PC-9 (cell line): ENCODE measurements at regions not wholly inside any gene's neighbourhood (a gene's known extent, or its start where the extent isn't known, plus 50 kb on each side); places are given as distances from the start of the nearest gene placed in this dataset.

Experiments
- BruUV-seq: library from RNA; stranded (reverse); fragments of 400-500 nt; replicated peaks from 2 replicates; lab custom pipeline; 2021; lab: Mats Ljungman, UMichigan
- CTCF ChIA-PET: fragments of 300-600 bp; sonication (Branson Sonifier 250); formaldehyde crosslinking; loops from one replicate; lab custom pipeline; 2022; ENCODE audit warnings: antibody characterized with exemption; lab: Charles Lee
- POLR2A ChIA-PET: fragments of 300-600 bp; sonication (Branson Sonifier 250); formaldehyde crosslinking; loops from one replicate; lab custom pipeline; 2022; ENCODE audit warnings: antibody characterized with exemption; ENCODE audit not compliant: unreplicated experiment; lab: Charles Lee
- DNase-seq, 2 experiments: peaks; one replicate each; pipeline versions ENCODE4 v3.0.0 to v3.0.0-alpha.2; 2015 to 2022; ENCODE audit warnings: mixed read lengths in 1 of 2
- H2AFZ ChIP-seq: fragments of 200-600 bp; sonication (generic); 2 replicates; pipeline ENCODE4 v1.8.1; 2017; ENCODE audit warnings: antibody characterized with exemption
- H3F3A ChIP-seq: fragments of 200-600 bp; sonication (generic); 2 replicates; pipeline ENCODE4 v1.8.1; 2017; ENCODE audit warnings: antibody characterized with exemption, mild to moderate bottlenecking, low read depth; ENCODE audit not compliant: insufficient read depth
- H3K27ac ChIP-seq: fragments of 200-600 bp; sonication (generic); 2 replicates; pipeline ENCODE4 v1.6.1; 2016; ENCODE audit warnings: mixed run types
- H3K27me3 ChIP-seq: fragments of 200-600 bp; sonication (generic); 2 replicates; pipeline ENCODE4 v1.6.1; 2016; ENCODE audit warnings: low read depth, mixed run types; ENCODE audit not compliant: insufficient read depth
- H3K36me3 ChIP-seq: fragments of 200-600 bp; sonication (generic); 2 replicates; pipeline ENCODE4 v1.6.1; 2016; ENCODE audit warnings: low read depth, mixed run types
- H3K4me1 ChIP-seq: fragments of 200-600 bp; sonication (generic); replicated peaks from 2 replicates; pipeline ENCODE4 v1.6.1; 2016; ENCODE audit warnings: mixed run types; ENCODE audit not compliant: insufficient read depth
- H3K4me2 ChIP-seq: fragments of 200-600 bp; sonication (generic); 2 replicates; pipeline ENCODE4 v1.6.1; 2017; ENCODE audit warnings: mixed run types
- H3K4me3 ChIP-seq: fragments of 200-600 bp; sonication (generic); 2 replicates; pipeline ENCODE4 v1.6.1; 2016; ENCODE audit warnings: mixed run types
- H3K79me2 ChIP-seq: fragments of 200-600 bp; sonication (generic); 2 replicates; pipeline ENCODE4 v1.6.1; 2017; ENCODE audit warnings: low read depth, mixed run types
- H3K9me2 ChIP-seq: fragments of 200-600 bp; sonication (generic); 2 replicates; pipeline ENCODE4 v1.8.1; 2017; ENCODE audit warnings: mild to moderate bottlenecking; ENCODE audit not compliant: insufficient read depth
- H3K9me3 ChIP-seq: fragments of 200-600 bp; sonication (generic); 2 replicates; pipeline ENCODE4 v1.8.1; 2016; ENCODE audit warnings: low read depth; ENCODE audit not compliant: insufficient read depth
- H4K20me1 ChIP-seq: fragments of 200-600 bp; sonication (generic); 2 replicates; pipeline ENCODE4 v1.8.1; 2017; ENCODE audit not compliant: insufficient read depth
- EZH2 ChIP-seq: fragments of 200-600 bp; sonication (generic); IDR thresholded peaks from 2 replicates; pipeline ENCODE4 v1.8.0; 2017; ENCODE audit warnings: antibody characterized with exemption, low read depth
- intact Hi-C: fragments of 100-400 bp; cut with micrococcal nuclease; formaldehyde crosslinking; loops from one replicate; pipeline ENCODE4 v1.10.0; 2022; ENCODE audit not compliant: unreplicated experiment
- TF ChIP-seq, protein P1 (sequence below): fragments of 200-600 bp; sonication (generic); conservative IDR thresholded peaks from 2 replicates; pipeline ENCODE4 v1.6.1; 2017; ENCODE audit warnings: mixed run types, antibody characterized with exemption, mild to moderate bottlenecking, moderate library complexity

DNA sequence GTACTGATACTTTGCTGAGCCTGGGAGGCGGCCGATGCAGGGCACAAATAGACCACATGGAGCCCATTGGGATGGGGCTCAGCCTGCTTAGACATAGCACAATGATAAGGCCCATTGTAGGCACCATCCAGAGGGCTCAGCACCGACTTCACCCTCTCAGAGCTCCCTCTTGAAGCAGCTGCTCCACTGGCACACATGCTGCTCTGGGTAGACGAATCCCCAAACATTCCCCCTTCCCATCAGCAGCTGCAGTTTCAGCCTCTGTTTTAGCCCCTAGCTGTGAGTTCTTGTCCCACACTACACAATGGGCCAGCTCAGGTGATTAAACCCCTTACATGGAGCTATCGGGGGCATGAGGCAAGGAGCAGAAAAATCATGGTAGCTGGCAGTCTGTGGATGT is 174.1 kb downstream of the RGS9 start:
- CTCF ChIA-PET = no interaction called here
- intact Hi-C loops = no loop called here
- POLR2A ChIA-PET = no interaction called here

DNA sequence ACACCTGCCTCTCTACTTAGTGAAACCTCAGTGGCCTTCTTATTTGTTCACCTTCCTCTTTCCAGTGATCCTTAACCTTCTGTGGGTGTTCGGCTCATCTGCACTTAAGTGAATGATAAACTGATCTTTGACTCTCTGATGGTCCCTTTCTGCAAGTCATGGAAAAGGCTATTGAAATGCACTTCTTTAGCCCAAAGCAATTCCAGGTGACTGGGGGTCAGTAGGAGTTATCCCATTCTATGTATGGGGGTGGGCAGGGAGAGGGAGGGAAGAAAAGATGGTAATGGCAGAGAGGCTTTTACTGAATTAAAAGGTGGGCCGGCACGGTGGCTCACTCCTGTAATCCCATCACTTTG is 170.8 kb downstream of the RGS9 start:
- POLR2A ChIA-PET = no interaction called here
- H3K9me2 ChIP-seq = no peaks in the 10 kb centered on the region
- TF ChIP-seq EZH2 = no peak
- TF ChIP-seq, protein P1, sequence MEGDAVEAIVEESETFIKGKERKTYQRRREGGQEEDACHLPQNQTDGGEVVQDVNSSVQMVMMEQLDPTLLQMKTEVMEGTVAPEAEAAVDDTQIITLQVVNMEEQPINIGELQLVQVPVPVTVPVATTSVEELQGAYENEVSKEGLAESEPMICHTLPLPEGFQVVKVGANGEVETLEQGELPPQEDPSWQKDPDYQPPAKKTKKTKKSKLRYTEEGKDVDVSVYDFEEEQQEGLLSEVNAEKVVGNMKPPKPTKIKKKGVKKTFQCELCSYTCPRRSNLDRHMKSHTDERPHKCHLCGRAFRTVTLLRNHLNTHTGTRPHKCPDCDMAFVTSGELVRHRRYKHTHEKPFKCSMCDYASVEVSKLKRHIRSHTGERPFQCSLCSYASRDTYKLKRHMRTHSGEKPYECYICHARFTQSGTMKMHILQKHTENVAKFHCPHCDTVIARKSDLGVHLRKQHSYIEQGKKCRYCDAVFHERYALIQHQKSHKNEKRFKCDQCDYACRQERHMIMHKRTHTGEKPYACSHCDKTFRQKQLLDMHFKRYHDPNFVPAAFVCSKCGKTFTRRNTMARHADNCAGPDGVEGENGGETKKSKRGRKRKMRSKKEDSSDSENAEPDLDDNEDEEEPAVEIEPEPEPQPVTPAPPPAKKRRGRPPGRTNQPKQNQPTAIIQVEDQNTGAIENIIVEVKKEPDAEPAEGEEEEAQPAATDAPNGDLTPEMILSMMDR = no peak
- CTCF ChIA-PET = interaction anchor here (0.7 kb wide), 1 partner anchor 908 kb away, joined by 14 read pairs; no protein-coding TSS in a partner anchor
- H3F3A ChIP-seq = no peaks in the 10 kb centered on the region
- no peak overlapping the region for H3K27ac ChIP-seq
- H3K36me3 ChIP-seq = no peaks in the 10 kb centered on the region
- BruUV-seq = no TSS peak
- no peak overlapping the region for H2AFZ ChIP-seq
- DNase-seq = no peak
- H3K27me3 ChIP-seq = peaks cover 12% of the 10 kb centered on the region; the same call in 1 of the 2 replicates
- H4K20me1 ChIP-seq = no peaks in the 10 kb centered on the region
- H3K4me2 ChIP-seq = no peak overlapping the region
- H3K4me3 ChIP-seq = no peak overlapping the region
- no peaks in the 10 kb centered on the region for H3K9me3 ChIP-seq
- intact Hi-C loops = no loop called here
- H3K79me2 ChIP-seq = no peaks in the 10 kb centered on the region
- no peaks in the 10 kb centered on the region for H3K4me1 ChIP-seq

More for the DNA sequence above, 174.1 kb downstream of the RGS9 start:
- no peak overlapping the region for H3K4me2 ChIP-seq
- H3K9me2 ChIP-seq = no peaks in the 10 kb centered on the region
- no TSS peak for BruUV-seq
- no peak for DNase-seq
- H3F3A ChIP-seq = no peaks in the 10 kb centered on the region
- H3K4me3 ChIP-seq = no peak overlapping the region
- no peaks in the 10 kb centered on the region for H3K9me3 ChIP-seq
- H3K4me1 ChIP-seq = no peaks in the 10 kb centered on the region
- H3K27me3 ChIP-seq = peaks cover 16% of the 10 kb centered on the region; the same call in 1 of the 2 replicates
- no peak overlapping the region for H3K27ac ChIP-seq
- H4K20me1 ChIP-seq = no peaks in the 10 kb centered on the region
- no peaks in the 10 kb centered on the region for H3K36me3 ChIP-seq
- TF ChIP-seq, protein P1 = no peak
- H3K79me2 ChIP-seq = no peaks in the 10 kb centered on the region
- no peak overlapping the region for H2AFZ ChIP-seq

DNA sequence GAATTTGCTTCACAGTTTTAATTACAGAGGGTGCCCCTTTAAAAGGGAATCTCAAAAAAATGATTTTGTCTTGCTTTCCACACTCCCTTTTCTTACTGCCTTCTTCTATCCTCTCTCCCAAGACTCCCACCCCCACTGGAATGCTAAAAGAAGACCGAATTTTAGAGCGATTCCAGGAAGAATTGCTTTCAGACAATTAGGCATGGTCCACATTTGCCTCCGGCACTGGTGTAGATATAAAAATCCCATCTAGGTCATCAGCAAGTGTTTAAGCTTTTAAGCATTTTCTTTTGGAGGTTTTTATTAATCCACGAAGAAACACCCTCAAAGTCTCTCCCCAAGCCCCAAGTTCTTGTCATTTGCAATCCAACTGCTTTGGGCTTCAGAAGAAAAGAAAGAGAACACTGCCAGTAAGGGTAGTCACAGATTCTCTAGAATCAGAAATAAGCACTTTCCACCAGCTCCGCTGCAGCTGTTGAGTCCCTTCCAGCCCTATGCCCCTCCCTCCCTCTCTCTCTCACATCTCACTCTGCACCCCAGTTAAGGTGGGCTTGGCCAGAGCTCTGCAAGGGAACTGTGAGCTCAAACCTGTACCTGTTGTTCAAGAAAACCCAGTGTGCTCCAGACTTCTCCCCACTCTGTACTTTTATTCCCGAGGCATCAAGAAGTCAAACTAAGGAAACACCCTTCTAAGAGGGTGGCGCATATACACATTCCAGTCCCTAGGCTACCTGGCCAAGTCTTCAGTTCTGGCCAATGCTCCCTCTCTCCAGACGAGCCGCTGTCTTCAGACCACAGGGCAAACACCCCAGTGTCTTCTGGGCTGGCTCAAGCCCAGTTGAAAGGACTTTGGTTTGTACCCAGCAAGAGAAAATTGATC is 170.2 kb downstream of the RGS9 start:
- no peaks in the 10 kb centered on the region for H3K36me3 ChIP-seq
- ChIA-PET POLR2A (no interaction called here), CTCF (no interaction called here)

More for the DNA sequence above, 170.2 kb downstream of the RGS9 start:
- intact Hi-C loops = no loop called here
- Histone ChIP-seq H3K4me2 (no peak overlapping the region), H3K27me3 (peaks cover 12% of the 10 kb centered on the region; the same call in 1 of the 2 replicates), H3K4me3 (no peak overlapping the region), H3K27ac (no peak overlapping the region), H3F3A (no peaks in the 10 kb centered on the region), H3K9me2 (no peaks in the 10 kb centered on the region), H3K79me2 (no peaks in the 10 kb centered on the region), H4K20me1 (no peaks in the 10 kb centered on the region), H3K9me3 (no peaks in the 10 kb centered on the region), H2AFZ (no peak overlapping the region), H3K4me1 (no peaks in the 10 kb centered on the region)
- no peak for DNase-seq
- no TSS peak for BruUV-seq
- TF ChIP-seq, protein P1 = no peak
